Gastroesophageal sphincter (tissue), 4 donors: ENCODE measurements at regions not wholly inside any gene's neighbourhood (a gene's known extent, or its start where the extent isn't known, plus 50 kb on each side); places are given as distances from the start of the nearest gene placed in this dataset.

Experiments
- ATAC-seq: fragments of 150-250 bp; one replicate; pipeline ENCODE4 v1.9.1; 2016; ENCODE audit warnings: mild to moderate bottlenecking, moderate library complexity
- H3K27ac ChIP-seq, 4 donors: fragments of 200-600 bp; sonication (generic) in 3 of 4; 1 replicate in 3 of 4; 2 replicates in 1 of 4; pipeline ENCODE4 v1.5.1; 2016 to 2019
- H3K27me3 ChIP-seq: fragments of 200-600 bp; sonication (generic); one replicate; pipeline ENCODE4 v1.5.1; 2019
- H3K36me3 ChIP-seq, 2 donors: fragments of 200-600 bp; sonication (generic); one replicate each; pipeline ENCODE4 v1.5.1; 2019; ENCODE audit warnings: control low read depth in 1 of 2
- H3K4me1 ChIP-seq, 3 donors: fragments of 200-600 bp; sonication (generic); 1 replicate in 2 of 3; 2 replicates in 1 of 3; pipeline ENCODE4 v1.5.1; 2016 to 2019; ENCODE audit warnings: control low read depth in 2 of 3
- H3K4me3 ChIP-seq, 2 donors: fragments of 200-600 bp; sonication (generic); one replicate each; pipeline ENCODE4 v1.5.1; 2019; ENCODE audit warnings: mild to moderate bottlenecking in 1 of 2, moderate library complexity in 1 of 2
- H3K9me3 ChIP-seq, 3 donors: fragments of 200-600 bp; sonication (generic); one replicate each; pipeline ENCODE4 v1.5.1; 2017 to 2019; ENCODE audit warnings: control low read depth in 2 of 3
- CTCF ChIP-seq, 4 experiments: fragments of 200-600 bp in 2 of 4; fragments of 450-650 bp in 2 of 4; sonication (generic) in 1 of 4; IDR thresholded peaks; one replicate each; pipeline ENCODE4 v1.5.1; 2017 to 2019; ENCODE audit warnings: antibody characterized with exemption in 4 of 4, mild to moderate bottlenecking in 2 of 4, moderate library complexity in 2 of 4
- EP300 ChIP-seq: sonication (generic); formaldehyde crosslinking; IDR thresholded peaks from one replicate; pipeline ENCODE4 v1.6.1; 2017; ENCODE audit warnings: antibody characterized with exemption, mild to moderate bottlenecking
- POLR2A ChIP-seq, 2 donors: fragments of 450-650 bp; IDR thresholded peaks; one replicate each; pipeline ENCODE4 v1.6.1; 2017; ENCODE audit warnings: antibody characterized with exemption in 2 of 2, mild to moderate bottlenecking in 2 of 2, moderate library complexity in 1 of 2
- POLR2AphosphoS5 ChIP-seq: sonication (generic); formaldehyde crosslinking; IDR thresholded peaks from one replicate; pipeline ENCODE4 v1.6.1; 2017; ENCODE audit warnings: antibody characterized with exemption
- WGBS, 2 donors: methylation state at CpG; one replicate each; pipeline ENCODE4 v1.1.5; 2018; ENCODE audit warnings: low coverage in 1 of 2; 5-methylcytosine and 5-hydroxymethylcytosine counted together

- no peak for ATAC-seq
- Histone ChIP-seq H3K9me3 (no peaks in the 10 kb centered on the region), H3K27me3 (peaks cover 23% of the 10 kb centered on the region), H3K27ac (no peak overlapping the region), H3K4me3 (no peak overlapping the region), H3K4me1 (no peaks in the 10 kb centered on the region), H3K36me3 (no peaks in the 10 kb centered on the region)
- TF ChIP-seq POLR2AphosphoS5 (no peak), POLR2A (IDR thresholded peaks at IDR 0.05) (no peak), EP300 (no peak), CTCF (IDR thresholded peaks at IDR 0.05) (no peak)
Observed at GRCh38 chr18:47334966-47335365, 83.5 kb upstream of the SKOR2 start.

- no peak overlapping the region for H3K27ac ChIP-seq
- H3K27me3 ChIP-seq, result peaks cover 23% of the 10 kb centered on the region
- no peak overlapping the region for H3K4me3 ChIP-seq
- no peaks in the 10 kb centered on the region for H3K4me1 ChIP-seq
- TF ChIP-seq POLR2AphosphoS5, result no peak
- TF ChIP-seq POLR2A (IDR thresholded peaks at IDR 0.05), result no peak
- no peak for TF ChIP-seq EP300
- TF ChIP-seq CTCF (IDR thresholded peaks at IDR 0.05), result no peak
- ATAC-seq, result no peak
- 66% methylated on average over 8 to 12 of the region's 12 CpGs for WGBS, 2 donors
- H3K9me3 ChIP-seq, result no peaks in the 10 kb centered on the region
- no peaks in the 10 kb centered on the region for H3K36me3 ChIP-seq
Observed at GRCh38 chr18:47333926-47334635, 82.6 kb upstream of the SKOR2 start.

DNA sequence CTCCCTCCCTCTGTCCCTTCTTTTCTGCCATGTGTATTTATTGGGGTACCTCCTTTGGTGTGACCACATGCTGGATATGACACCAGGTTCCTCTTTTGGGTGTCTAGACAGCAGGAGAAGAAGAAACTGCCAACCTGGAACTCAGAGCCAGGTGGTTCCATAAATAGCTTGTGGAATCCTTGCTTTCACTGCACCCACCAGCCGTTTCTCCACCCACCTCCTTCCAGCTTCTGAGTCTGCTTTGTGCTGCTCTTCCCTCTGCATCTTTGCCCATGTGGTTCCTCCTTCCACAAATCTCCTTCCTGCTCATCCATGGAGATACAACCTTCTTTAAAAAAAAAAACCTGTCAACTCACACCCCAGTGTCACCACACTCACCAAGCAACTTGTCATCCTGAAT is 80.2 kb upstream of the SKOR2 start:
- no peak for ATAC-seq
- Histone ChIP-seq H3K27ac (no peak overlapping the region), H3K27me3 (peaks cover 23% of the 10 kb centered on the region), H3K36me3 (no peaks in the 10 kb centered on the region), H3K4me1 (no peaks in the 10 kb centered on the region), H3K9me3 (no peaks in the 10 kb centered on the region), H3K4me3 (no peak overlapping the region)
- TF ChIP-seq CTCF (IDR thresholded peaks at IDR 0.05) (no peak), POLR2AphosphoS5 (no peak), POLR2A (IDR thresholded peaks at IDR 0.05) (no peak), EP300 (no peak)
- 40 to 60% methylated on average over 1 of the region's 1 CpG for WGBS, 2 donors

DNA sequence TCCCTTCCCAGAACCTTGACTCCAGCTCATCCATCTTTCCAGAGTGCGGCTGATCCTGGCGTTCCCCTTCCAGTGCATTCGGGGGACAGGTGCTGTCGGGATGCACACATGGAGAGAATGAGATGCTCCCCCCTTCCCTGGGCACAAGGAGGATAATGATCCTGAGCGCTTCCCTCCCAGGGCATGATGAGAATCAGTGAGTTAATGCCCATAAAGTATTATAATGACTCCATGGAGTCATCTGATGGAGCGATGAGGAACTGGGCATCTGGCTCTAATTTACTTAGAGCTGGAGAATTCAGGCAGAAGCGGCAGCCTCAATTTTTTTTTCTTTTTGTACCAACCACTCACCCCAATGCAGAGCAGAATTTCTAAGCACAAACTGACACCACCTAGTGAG is 79.6 kb upstream of the SKOR2 start:
- TF ChIP-seq EP300 (no peak), CTCF (IDR thresholded peaks at IDR 0.05) (no peak), POLR2AphosphoS5 (no peak)
- ATAC-seq, result no peak
- no peaks in the 10 kb centered on the region for H3K36me3 ChIP-seq
- H3K27me3 ChIP-seq, result peaks cover 23% of the 10 kb centered on the region
- H3K9me3 ChIP-seq, result no peaks in the 10 kb centered on the region
- H3K27ac ChIP-seq, result no peak overlapping the region
- H3K4me1 ChIP-seq, result no peaks in the 10 kb centered on the region
- no peak overlapping the region for H3K4me3 ChIP-seq
- WGBS, 2 donors, result 76 to 81% methylated on average over 2 of the region's 7 CpGs

- no peaks in the 10 kb centered on the region for H3K27me3 ChIP-seq
- H3K36me3 ChIP-seq, result no peaks in the 10 kb centered on the region
- H3K4me1 ChIP-seq, result no peaks in the 10 kb centered on the region
- no peaks in the 10 kb centered on the region for H3K9me3 ChIP-seq
- H3K4me3 ChIP-seq, result no peak overlapping the region
- no peak overlapping the region for H3K27ac ChIP-seq
- WGBS, 2 donors, result 61 to 69% methylated on average over 3 of the region's 3 CpGs
- ATAC-seq, result no peak
- TF ChIP-seq POLR2A (IDR thresholded peaks at IDR 0.05) (no peak), POLR2AphosphoS5 (no peak), CTCF (IDR thresholded peaks at IDR 0.05) (no peak), EP300 (no peak)
Observed at GRCh38 chr18:47323158-47323557, 71.7 kb upstream of the SKOR2 start.
